ENCODE measurements at regions not wholly inside any gene's neighbourhood (a gene's known extent, or its start where the extent isn't known, plus 50 kb on each side); places are given as distances from the start of the nearest gene placed in this dataset.

DNA sequence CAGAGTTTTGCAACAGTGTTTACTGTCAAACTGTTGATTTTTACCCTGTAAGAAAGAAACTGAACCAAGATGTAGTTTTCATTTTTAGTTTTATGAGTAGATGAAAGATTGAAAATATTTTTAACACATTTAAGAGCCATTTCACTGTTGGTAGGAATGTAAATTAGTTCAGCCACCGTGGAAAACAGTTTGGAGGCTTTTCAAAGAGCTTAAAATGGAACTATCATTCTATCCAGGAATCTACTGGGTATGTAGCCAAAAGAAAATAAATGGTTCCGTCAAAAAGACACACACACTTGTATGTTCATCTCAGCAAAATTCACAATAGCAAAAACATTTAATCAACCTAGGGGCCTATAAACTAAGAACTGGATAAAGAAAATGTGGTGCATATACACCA lies 729.8 kb upstream of the CDH7 start:
- TF ChIP-seq POLR2A (IDR thresholded peaks at IDR 0.05; ENCODE audit: low read length) (no peak), GATA1 (IDR thresholded peaks at IDR 0.05; ENCODE audit: low read depth, low read length) (no peak)
